GM12873 (cell line): ENCODE measurements at regions not wholly inside any gene's neighbourhood (a gene's known extent, or its start where the extent isn't known, plus 50 kb on each side); places are given as distances from the start of the nearest gene placed in this dataset.

Experiments
- CTCF ChIP-seq: IDR thresholded peaks from 2 replicates; pipeline ENCODE4 v1.5.1; 2012; ENCODE audit warnings: low read depth, mild to moderate bottlenecking, moderate library complexity, low read length, control low read depth; ENCODE audit not compliant: insufficient read depth; ENCODE audit errors: missing control alignments

GRCh38 chr13:23506807-23507291 is 63.4 kb upstream of the TNFRSF19 start:
- no peak for TF ChIP-seq CTCF

- TF ChIP-seq CTCF, result no peak
Measured at GRCh38 chr13:23509781-23510543, 60.2 kb upstream of the TNFRSF19 start.

GRCh38 chr13:23510544-23510916 is 59.7 kb upstream of the TNFRSF19 start:
- TF ChIP-seq CTCF, result no peak

GRCh38 chr13:23510979-23511735 is 59.1 kb upstream of the TNFRSF19 start:
- peak; percentile 59 for TF ChIP-seq CTCF

GRCh38 chr13:23512762-23513395 is 57.3 kb upstream of the TNFRSF19 start:
- TF ChIP-seq CTCF, result no peak

- no peak for TF ChIP-seq CTCF
Measured at GRCh38 chr13:23513455-23513854, 56.8 kb upstream of the TNFRSF19 start.

GRCh38 chr13:23514076-23514475 is 56.1 kb upstream of the TNFRSF19 start:
- TF ChIP-seq CTCF, result no peak
